HG03060 (cell line): ENCODE measurements at regions not wholly inside any gene's neighbourhood (a gene's known extent, or its start where the extent isn't known, plus 50 kb on each side); places are given as distances from the start of the nearest gene placed in this dataset.
"Not testable (repeated sequence)": the region's sequence is repeated elsewhere in the genome, so short reads cannot be mapped to it uniquely, and the experiment has no call there.

Source experiments
- ATAC-seq: cut with Tn5 transposase; IDR thresholded peaks from one replicate; pipeline ENCODE4 v1.9.1; 2021; ENCODE audit warnings: low read depth, moderate number of reproducible peaks; ENCODE audit not compliant: unreplicated experiment

- no peak for ATAC-seq
These were observed 611.0 kb downstream of the FSCB start for GRCh38 chr14:43896044-43896443.

GRCh38 chr14:43894534-43894933, 612.5 kb downstream of the FSCB start:
- no peak for ATAC-seq

GRCh38 chr14:43887523-43887922, 619.6 kb downstream of the FSCB start:
- no peak for ATAC-seq

GRCh38 chr14:43877351-43877960, 629.6 kb downstream of the FSCB start:
- ATAC-seq = no peak

GRCh38 chr14:43872752-43873655, 634.1 kb downstream of the FSCB start:
- ATAC-seq = no peak

- no peak for ATAC-seq
These were observed 634.9 kb downstream of the FSCB start for GRCh38 chr14:43872222-43872621.

- no peak for ATAC-seq
These were observed 648.1 kb downstream of the FSCB start for GRCh38 chr14:43858981-43859380.

GRCh38 chr14:43855556-43855955, 651.5 kb downstream of the FSCB start:
- no peak for ATAC-seq

- ATAC-seq = no peak
These were observed 653.5 kb downstream of the FSCB start for GRCh38 chr14:43853541-43853940.

GRCh38 chr14:43803076-43803689, 703.9 kb downstream of the FSCB start:
- ATAC-seq = no peak

- no peak for ATAC-seq
These were observed 711.4 kb downstream of the FSCB start for GRCh38 chr14:43795600-43796228.

- ATAC-seq = no peak
These were observed 713.5 kb downstream of the FSCB start for GRCh38 chr14:43793579-43793978.

- ATAC-seq = no peak
These were observed 714.1 kb downstream of the FSCB start for GRCh38 chr14:43792980-43793379.

GRCh38 chr14:43790681-43791080, 716.4 kb downstream of the FSCB start:
- no peak for ATAC-seq

- ATAC-seq = no peak
These were observed 717.6 kb downstream of the FSCB start for GRCh38 chr14:43789458-43789857.

GRCh38 chr14:43786066-43786762, 720.9 kb downstream of the FSCB start:
- no peak for ATAC-seq

- not testable (repeated sequence) for ATAC-seq
These were observed 722.7 kb downstream of the FSCB start for GRCh38 chr14:43784432-43784831.

GRCh38 chr14:43778937-43779639, 728.0 kb downstream of the FSCB start:
- ATAC-seq = no peak

GRCh38 chr14:43778570-43778936, 728.5 kb downstream of the FSCB start:
- no peak for ATAC-seq

- no peak for ATAC-seq
These were observed 741.6 kb downstream of the FSCB start for GRCh38 chr14:43765474-43765873.
